GM10266 (cell line): ENCODE measurements at regions not wholly inside any gene's neighbourhood (a gene's known extent, or its start where the extent isn't known, plus 50 kb on each side); places are given as distances from the start of the nearest gene placed in this dataset.

ENCODE experiments used
- DNase-seq: peaks from one replicate; pipeline ENCODE4 v3.0.0; 2012; ENCODE audit errors: extremely low spot score
- TF ChIP-seq, protein P1 (sequence below): IDR thresholded peaks from 2 replicates; pipeline ENCODE4 v1.5.1; 2012; ENCODE audit warnings: mild to moderate bottlenecking, low read depth; ENCODE audit not compliant: control insufficient read depth, insufficient read depth; ENCODE audit errors: missing control alignments

DNA sequence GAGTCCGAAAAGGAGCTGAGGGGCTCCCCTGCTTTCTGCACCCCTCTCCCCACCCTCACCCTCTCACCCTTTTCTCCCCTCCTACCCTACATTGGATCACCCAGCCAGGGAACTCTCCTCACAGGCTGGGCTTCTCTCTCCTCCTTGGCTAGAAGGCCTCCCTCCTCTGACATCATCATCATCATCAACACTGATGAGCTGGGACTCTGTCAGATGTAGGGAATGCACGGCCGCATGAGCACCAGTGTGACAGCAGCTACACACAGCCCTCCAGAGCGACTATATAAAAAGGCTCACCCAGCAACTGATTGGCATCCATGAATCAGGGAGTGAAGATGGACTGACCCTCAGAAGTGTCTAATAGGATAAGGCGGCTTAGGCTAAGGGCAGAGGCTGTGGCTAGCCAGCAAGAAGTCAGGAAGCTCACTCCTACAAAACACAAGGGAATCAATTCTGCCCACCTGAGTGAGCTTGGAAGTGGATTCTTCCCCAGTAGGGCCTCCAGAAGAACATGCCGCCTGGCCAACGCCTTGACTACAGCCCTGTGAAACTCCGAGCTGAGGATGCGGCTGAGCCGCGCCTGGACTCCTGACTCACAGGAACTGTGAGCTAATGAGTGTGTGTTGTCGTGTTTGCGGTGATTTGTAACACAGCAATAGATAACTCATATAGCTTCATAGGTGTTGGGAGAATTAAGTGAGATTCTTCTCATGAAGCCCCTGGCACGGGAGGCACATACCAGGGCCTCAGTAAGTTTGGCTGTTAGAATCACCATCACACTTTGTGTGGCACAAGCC lies 147.6 kb downstream of the FAM43A start:
- TF ChIP-seq, protein P1, sequence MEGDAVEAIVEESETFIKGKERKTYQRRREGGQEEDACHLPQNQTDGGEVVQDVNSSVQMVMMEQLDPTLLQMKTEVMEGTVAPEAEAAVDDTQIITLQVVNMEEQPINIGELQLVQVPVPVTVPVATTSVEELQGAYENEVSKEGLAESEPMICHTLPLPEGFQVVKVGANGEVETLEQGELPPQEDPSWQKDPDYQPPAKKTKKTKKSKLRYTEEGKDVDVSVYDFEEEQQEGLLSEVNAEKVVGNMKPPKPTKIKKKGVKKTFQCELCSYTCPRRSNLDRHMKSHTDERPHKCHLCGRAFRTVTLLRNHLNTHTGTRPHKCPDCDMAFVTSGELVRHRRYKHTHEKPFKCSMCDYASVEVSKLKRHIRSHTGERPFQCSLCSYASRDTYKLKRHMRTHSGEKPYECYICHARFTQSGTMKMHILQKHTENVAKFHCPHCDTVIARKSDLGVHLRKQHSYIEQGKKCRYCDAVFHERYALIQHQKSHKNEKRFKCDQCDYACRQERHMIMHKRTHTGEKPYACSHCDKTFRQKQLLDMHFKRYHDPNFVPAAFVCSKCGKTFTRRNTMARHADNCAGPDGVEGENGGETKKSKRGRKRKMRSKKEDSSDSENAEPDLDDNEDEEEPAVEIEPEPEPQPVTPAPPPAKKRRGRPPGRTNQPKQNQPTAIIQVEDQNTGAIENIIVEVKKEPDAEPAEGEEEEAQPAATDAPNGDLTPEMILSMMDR: no peak

DNA sequence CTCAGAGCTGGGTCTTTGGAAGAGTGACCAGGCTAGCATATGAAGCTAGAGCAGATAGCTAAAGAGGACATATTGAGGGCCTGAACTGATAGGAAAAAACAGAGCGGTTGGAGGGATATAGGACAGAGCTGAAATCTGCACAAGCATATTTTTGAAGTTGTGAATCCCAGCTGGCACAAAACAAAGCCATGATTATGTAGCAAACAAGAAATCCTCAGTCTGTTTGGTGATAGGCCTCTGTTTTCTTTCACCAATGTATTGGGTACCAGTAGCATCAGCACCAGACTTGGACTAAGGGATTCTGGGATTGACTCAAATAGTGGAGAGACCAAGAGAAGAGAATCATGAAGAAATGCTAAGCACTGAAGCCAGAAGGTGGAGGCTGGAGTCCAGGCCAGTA lies 151.0 kb downstream of the FAM43A start:
- DNase-seq: no peak
- TF ChIP-seq, protein P1: no peak

More for the DNA sequence above, 147.6 kb downstream of the FAM43A start:
- no peak for DNase-seq

DNA sequence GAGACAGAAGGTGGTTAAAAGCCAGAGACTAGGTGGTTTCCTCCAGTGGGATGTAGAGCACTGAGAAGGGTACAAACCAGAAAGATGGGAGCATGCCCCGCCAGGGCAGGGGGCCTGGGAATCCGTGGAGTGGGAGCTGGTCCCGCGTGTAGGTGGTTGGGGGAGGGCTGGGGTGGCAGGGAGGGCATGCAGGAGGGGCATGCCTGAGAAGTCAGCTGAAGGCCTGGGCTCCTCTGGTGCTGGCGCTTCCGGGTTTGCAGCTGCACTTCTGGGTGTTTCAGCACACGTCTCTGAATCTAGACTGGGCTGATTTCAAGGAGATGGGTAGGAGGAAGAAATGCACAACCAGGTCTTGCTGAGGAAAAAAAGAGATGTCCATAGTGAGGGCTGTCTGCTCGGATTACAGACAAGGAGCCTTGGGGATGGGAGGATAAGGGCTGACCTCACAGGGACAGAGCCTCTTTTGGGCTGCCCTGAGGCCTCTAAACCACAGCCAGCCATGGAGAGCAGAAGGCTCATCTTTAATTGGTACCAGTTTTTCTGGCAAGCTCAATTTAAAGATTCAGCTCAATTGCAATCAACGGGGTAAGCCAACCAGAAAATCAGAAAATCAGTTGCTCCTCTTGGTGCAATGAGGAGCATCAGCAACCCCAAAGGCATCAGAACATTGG lies 151.9 kb downstream of the FAM43A start:
- TF ChIP-seq, protein P1: no peak
- no peak for DNase-seq

DNA sequence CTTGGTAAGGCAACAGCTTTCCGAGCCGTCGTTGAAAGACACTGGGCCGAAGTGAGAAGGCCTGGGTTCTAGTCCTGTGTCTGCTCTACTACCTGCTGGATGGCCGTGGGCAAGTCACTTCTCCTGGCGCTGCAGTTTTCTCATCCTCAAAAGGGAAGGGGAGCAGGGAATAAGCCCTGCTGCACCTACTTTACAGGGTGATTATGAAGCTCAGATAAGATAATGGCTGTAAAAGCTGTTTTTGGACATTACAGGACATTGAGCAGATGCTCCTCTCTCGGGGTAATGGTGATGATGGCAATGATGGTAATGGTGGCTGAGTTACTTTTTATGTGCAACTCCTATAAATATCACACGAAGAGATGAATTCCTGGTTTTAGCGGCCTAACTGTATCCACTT lies 152.6 kb downstream of the FAM43A start:
- TF ChIP-seq, protein P1: no peak
- DNase-seq: no peak

DNA sequence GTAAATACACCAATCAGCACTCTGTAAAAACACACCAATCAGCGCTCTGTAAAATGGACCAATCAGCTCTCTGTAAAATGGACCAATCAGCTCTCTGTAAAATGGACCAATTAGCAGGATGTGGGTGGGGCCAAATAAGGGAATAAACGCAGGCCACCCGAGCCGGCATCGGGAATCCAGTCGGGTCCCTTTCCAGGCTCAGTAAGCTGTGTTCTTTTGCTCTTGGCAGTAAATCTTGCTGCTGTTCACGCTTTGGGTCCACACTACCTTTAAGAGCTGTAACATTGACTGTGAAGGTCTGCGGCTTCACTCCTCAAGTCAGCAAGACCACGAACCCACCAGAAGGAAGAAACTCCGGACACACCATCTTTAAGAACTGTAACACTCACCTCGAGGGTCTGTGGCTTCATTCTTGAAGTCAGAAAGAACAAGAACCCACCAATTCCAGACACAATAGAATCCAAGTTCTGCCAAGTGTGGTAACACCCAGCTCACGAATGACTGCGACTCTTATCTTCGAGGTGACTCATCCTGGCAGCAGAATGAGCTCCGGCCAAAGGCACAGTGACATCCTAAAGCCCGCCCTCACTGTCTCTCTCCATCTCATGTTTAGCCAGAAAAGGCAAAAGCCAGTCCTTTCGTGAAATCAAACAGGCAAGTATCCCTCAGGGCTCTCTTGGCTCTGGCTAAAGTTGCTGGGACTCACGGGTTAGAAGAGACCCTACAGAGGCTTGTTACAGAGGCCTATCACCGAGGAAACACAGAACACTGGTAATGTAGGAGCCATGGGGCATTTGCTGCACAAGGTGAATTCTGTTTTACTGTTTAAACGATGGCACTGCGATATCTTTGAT lies 155.2 kb downstream of the FAM43A start:
- TF ChIP-seq, protein P1: no peak
- no peak for DNase-seq

DNA sequence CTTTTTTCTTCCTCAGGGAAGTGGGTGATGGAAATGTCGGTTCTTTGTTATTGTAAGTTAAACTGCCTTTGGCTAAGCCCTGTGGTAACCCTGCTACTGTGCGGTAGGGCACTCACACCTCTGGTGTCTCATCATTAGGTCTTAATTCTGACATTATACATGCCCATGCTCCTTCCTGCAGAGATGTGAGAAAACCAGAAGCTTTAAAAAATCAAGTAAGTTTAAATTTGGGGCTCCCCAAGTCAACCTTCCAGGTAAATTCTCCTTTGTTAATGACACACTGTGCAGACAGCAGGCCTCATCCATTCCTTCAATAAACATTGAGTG lies 155.8 kb downstream of the FAM43A start:
- no peak for DNase-seq
- TF ChIP-seq, protein P1: no peak
